K562 (cell line): ENCODE measurements at regions not wholly inside any gene's neighbourhood (a gene's known extent, or its start where the extent isn't known, plus 50 kb on each side); places are given as distances from the start of the nearest gene placed in this dataset.

Experiments
- ATAC-seq: fragments of 200-7000 bp; cut with Tn5 transposase; 3 replicates; pipeline ENCODE4 v1.9.1; 2020; ENCODE audit warnings: moderate library complexity
- BruUV-seq: library from RNA; stranded (reverse); fragments of 400-500 nt; replicated peaks from 2 replicates; lab custom pipeline; 2021; lab: Mats Ljungman, UMichigan
- CTCF ChIA-PET: fragments of 300-600 bp; formaldehyde crosslinking; extraction: SDS; loops from one replicate; lab custom pipeline; 2021; ENCODE audit warnings: low intra/inter-chr PET ratio; lab: Yijun Ruan, JAX
- POLR2A ChIA-PET: fragments of 300-600, 350-650 bp; sonication (Branson Sonifier 250); formaldehyde crosslinking; extraction: SDS; loops from one replicate; lab custom pipeline; 2021; ENCODE audit warnings: antibody characterized with exemption, inconsistent platforms; lab: Yijun Ruan, JAX
- DNase-seq, 4 experiments: peaks; one replicate each; pipeline versions ENCODE4 v3.0.0 to v3.0.0-alpha.2; 2011 to 2018; ENCODE audit warnings: low spot score in 3 of 4, mixed read lengths in 3 of 4; ENCODE audit errors: extremely low read depth in 1 of 4
- FAIRE-seq: peaks from 2 replicates; lab custom pipeline; 2011; peaks lifted over from hg19 to GRCh38; lab: Jason Lieb, UNC
- H2AFZ ChIP-seq: 2 replicates; pipeline ENCODE4 v1.6.0; 2011; ENCODE audit warnings: low read depth, low read length, control low read depth, inconsistent platforms
- H3K27ac ChIP-seq: fragments of 200-600 bp; 3 replicates; pipeline ENCODE4 v1.8.0; 2011; ENCODE audit warnings: low read depth, mild to moderate bottlenecking, control low read depth, inconsistent platforms, low read length, moderate library complexity, mixed read lengths; ENCODE audit errors: extremely low read depth
- H3K27me3 ChIP-seq, 2 experiments: fragments of 300-600 bp in 1 of 2; 2 replicates in 1 of 2; 3 replicates in 1 of 2; pipeline versions ENCODE4 v1.6.0 to v1.8.0; 2011; ENCODE audit warnings: inconsistent platforms in 2 of 2, low read length in 2 of 2, mild to moderate bottlenecking in 1 of 2, mixed read lengths in 1 of 2, moderate library complexity in 1 of 2; ENCODE audit not compliant: control insufficient read depth in 2 of 2, insufficient read depth in 2 of 2
- H3K36me3 ChIP-seq: fragments of 300-600 bp; 3 replicates; pipeline ENCODE4 v1.8.0; 2011; ENCODE audit warnings: mild to moderate bottlenecking, low read length, inconsistent platforms; ENCODE audit not compliant: control insufficient read depth, insufficient read depth
- H3K4me1 ChIP-seq, 2 experiments: fragments of 200-600 bp in 1 of 2; replicated peaks in 1 of 2; 2 replicates in 1 of 2; 3 replicates in 1 of 2; pipeline versions ENCODE4 v1.5.1 to v1.8.0; 2011; ENCODE audit warnings: inconsistent platforms in 2 of 2, low read length in 2 of 2, mild to moderate bottlenecking in 1 of 2, mixed read lengths in 1 of 2, moderate library complexity in 1 of 2; ENCODE audit not compliant: control insufficient read depth in 2 of 2, insufficient read depth in 2 of 2
- H3K4me2 ChIP-seq: 2 replicates; pipeline ENCODE4 v1.6.1; 2011; ENCODE audit warnings: low read length, control low read depth, inconsistent platforms, mixed read lengths; ENCODE audit not compliant: insufficient read depth
- H3K4me3 ChIP-seq: fragments of 200-600 bp; sonication (generic), shearing (Covaris generic); 2 replicates; pipeline ENCODE4 v1.5.1; 2016; ENCODE audit warnings: control low read depth, inconsistent platforms
- H3K79me2 ChIP-seq: fragments of 200-600 bp; 3 replicates; pipeline ENCODE4 v1.8.0; 2011; ENCODE audit warnings: low read length, inconsistent platforms; ENCODE audit not compliant: control insufficient read depth, insufficient read depth
- H3K9ac ChIP-seq, 2 experiments: 2 replicates each; pipeline versions ENCODE4 v1.6.0 to v1.6.1; 2011; ENCODE audit warnings: low read depth in 2 of 2, low read length in 2 of 2, control low read depth in 1 of 2, inconsistent platforms in 1 of 2, mild to moderate bottlenecking in 1 of 2, mixed read lengths in 1 of 2; ENCODE audit not compliant: insufficient read depth in 1 of 2
- H3K9me1 ChIP-seq: one replicate; pipeline ENCODE4 v1.6.0; 2011; ENCODE audit warnings: inconsistent platforms, mild to moderate bottlenecking, low read length, moderate library complexity; ENCODE audit not compliant: control insufficient read depth, insufficient read depth
- H3K9me3 ChIP-seq: replicated peaks from 2 replicates; pipeline ENCODE4 v1.5.1; 2011; ENCODE audit warnings: low read depth, low read length, inconsistent platforms; ENCODE audit not compliant: control insufficient read depth, insufficient read depth
- H4K20me1 ChIP-seq: replicated peaks from 2 replicates; pipeline ENCODE4 v1.6.1; 2011; ENCODE audit warnings: low read length, inconsistent platforms, mixed read lengths; ENCODE audit not compliant: control insufficient read depth, insufficient read depth
- CLOCK ChIP-seq: fragments of 250-450 bp; sonication (Bioruptor Pico); IDR thresholded peaks from 2 replicates; pipeline ENCODE4 v1.4.0; 2020; ENCODE audit warnings: mild to moderate bottlenecking, moderate library complexity, borderline replicate concordance
- E2F6 ChIP-seq, 2 experiments: IDR thresholded peaks; 2 replicates each; pipeline ENCODE4 v1.6.1; 2011; ENCODE audit warnings: borderline replicate concordance in 1 of 2, control low read depth in 1 of 2, low read depth in 1 of 2, low read length in 1 of 2, mild to moderate bottlenecking in 1 of 2, mixed read lengths in 1 of 2, moderate library complexity in 1 of 2; ENCODE audit not compliant: insufficient read depth in 1 of 2, insufficient read length in 1 of 2, poor library complexity in 1 of 2, severe bottlenecking in 1 of 2; ENCODE audit errors: extremely low read depth in 1 of 2
- EP400 ChIP-seq: fragments of 450-650 bp; IDR thresholded peaks from 2 replicates; pipeline ENCODE4 v1.6.1; 2017; ENCODE audit warnings: antibody characterized with exemption, mild to moderate bottlenecking, moderate library complexity
- L3MBTL2 ChIP-seq: fragments of 450-650 bp; IDR thresholded peaks from 2 replicates; pipeline ENCODE4 v1.6.1; 2016; ENCODE audit warnings: mild to moderate bottlenecking, moderate library complexity
- SNRNP70 ChIP-seq: fragments of 200-400 bp; formaldehyde crosslinking; optimal IDR thresholded peaks from 2 replicates; pipeline ENCODE3; 2017; ENCODE audit warnings: low read depth, low read length
- WGBS: fragments of 100-300 bp; shearing (Covaris generic); methylation state at CpG from one replicate; pipeline ENCODE4 v1.1.6; 2016; ENCODE audit warnings: low coverage, mixed read lengths; ENCODE audit not compliant: insufficient coverage; ENCODE audit errors: missing lambda C conversion rate; 5-methylcytosine and 5-hydroxymethylcytosine counted together
- in situ Hi-C: fragments of 300-500 bp; cut with MboI; formaldehyde crosslinking; loops from 4 replicates; pipeline ENCODE4 v1.15.0; 2018; ENCODE audit warnings: inconsistent platforms, mixed read lengths
- intact Hi-C: fragments of 100-400 bp; cut with micrococcal nuclease; formaldehyde crosslinking; loops from 2 replicates; pipeline ENCODE4 v1.14.2; 2022
- TF ChIP-seq, protein P1 (sequence below): fragments of 450-650 bp; IDR thresholded peaks from 2 replicates; pipeline ENCODE4 v1.7.1; 2018; ENCODE audit warnings: mild to moderate bottlenecking, low read depth; ENCODE audit not compliant: partially characterized antibody

DNA sequence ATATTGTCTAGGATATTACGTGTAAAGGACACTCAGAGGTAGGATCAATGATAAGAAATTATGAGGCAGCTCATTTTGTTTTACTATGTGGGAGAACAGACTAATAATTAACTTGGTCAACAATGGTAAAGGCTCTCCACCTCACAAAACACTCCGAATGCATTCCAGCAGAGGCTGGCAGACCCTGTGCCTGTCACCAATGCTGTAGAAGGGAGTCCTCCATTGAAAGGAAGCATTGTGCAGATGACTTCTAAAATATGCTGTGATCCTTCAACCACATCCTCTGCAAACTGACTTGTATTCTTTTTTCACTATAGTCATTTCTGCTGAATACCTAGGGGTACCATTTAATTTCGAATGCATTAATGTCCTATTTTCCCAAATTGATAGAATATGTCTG is 119.6 kb upstream of the EEA1 start (continued):
- no peak for TF ChIP-seq CLOCK (CRISPR knock-in tag)
- TF ChIP-seq EP400, result no peak

GRCh38 chr12:93050026-93050747 is 121.1 kb upstream of the EEA1 start:
- ChIA-PET POLR2A (no interaction called here), CTCF (no interaction called here)
- H3K4me3 ChIP-seq, result no peak overlapping the region
- intact Hi-C loops, result no loop called here
- no peaks in the 10 kb centered on the region; a peak in 2 of 5 replicates for H3K27me3 ChIP-seq
- no peaks in the 10 kb centered on the region for H4K20me1 ChIP-seq
- no peak overlapping the region for H3K4me2 ChIP-seq
- no peak overlapping the region for H3K27ac ChIP-seq
- no peaks in the 10 kb centered on the region for H3K9me1 ChIP-seq
- H3K9me3 ChIP-seq, result no peaks in the 10 kb centered on the region
- no peak for ATAC-seq
- no peak overlapping the region for H3K9ac ChIP-seq
- WGBS, result 7% methylated on average over 3 of the region's 3 CpGs
- in situ Hi-C loops, result no loop called here
- no peak for FAIRE-seq
- no peaks in the 10 kb centered on the region for H3K79me2 ChIP-seq
- DNase-seq, result no peak
- no peak overlapping the region for H2AFZ ChIP-seq
- no peak for TF ChIP-seq E2F6 (IDR thresholded peaks at IDR 0.05; ENCODE audit: borderline replicate concordance in 1 of 2, extremely low read depth in 1 of 2, insufficient read depth in 1 of 2, insufficient read length in 1 of 2, low read depth in 1 of 2, low read length in 1 of 2, poor library complexity in 1 of 2, severe bottlenecking in 1 of 2)
- TF ChIP-seq L3MBTL2, result peak; percentile 37; the same call in 1 of the 2 replicates
- TF ChIP-seq, protein P1, sequence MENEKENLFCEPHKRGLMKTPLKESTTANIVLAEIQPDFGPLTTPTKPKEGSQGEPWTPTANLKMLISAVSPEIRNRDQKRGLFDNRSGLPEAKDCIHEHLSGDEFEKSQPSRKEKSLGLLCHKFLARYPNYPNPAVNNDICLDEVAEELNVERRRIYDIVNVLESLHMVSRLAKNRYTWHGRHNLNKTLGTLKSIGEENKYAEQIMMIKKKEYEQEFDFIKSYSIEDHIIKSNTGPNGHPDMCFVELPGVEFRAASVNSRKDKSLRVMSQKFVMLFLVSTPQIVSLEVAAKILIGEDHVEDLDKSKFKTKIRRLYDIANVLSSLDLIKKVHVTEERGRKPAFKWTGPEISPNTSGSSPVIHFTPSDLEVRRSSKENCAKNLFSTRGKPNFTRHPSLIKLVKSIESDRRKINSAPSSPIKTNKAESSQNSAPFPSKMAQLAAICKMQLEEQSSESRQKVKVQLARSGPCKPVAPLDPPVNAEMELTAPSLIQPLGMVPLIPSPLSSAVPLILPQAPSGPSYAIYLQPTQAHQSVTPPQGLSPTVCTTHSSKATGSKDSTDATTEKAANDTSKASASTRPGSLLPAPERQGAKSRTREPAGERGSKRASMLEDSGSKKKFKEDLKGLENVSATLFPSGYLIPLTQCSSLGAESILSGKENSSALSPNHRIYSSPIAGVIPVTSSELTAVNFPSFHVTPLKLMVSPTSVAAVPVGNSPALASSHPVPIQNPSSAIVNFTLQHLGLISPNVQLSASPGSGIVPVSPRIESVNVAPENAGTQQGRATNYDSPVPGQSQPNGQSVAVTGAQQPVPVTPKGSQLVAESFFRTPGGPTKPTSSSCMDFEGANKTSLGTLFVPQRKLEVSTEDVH, result no peak
- TF ChIP-seq SNRNP70, result no peak
- H3K36me3 ChIP-seq, result no peaks in the 10 kb centered on the region
- no TSS peak for BruUV-seq
- H3K4me1 ChIP-seq, result no peaks in the 10 kb centered on the region; a peak in 1 of 5 replicates
